ENCODE measurements at regions not wholly inside any gene's neighbourhood (a gene's known extent, or its start where the extent isn't known, plus 50 kb on each side); places are given as distances from the start of the nearest gene placed in this dataset.
"Not testable (repeated sequence)": the region's sequence is repeated elsewhere in the genome, so short reads cannot be mapped to it uniquely, and the experiment has no call there.

DNA sequence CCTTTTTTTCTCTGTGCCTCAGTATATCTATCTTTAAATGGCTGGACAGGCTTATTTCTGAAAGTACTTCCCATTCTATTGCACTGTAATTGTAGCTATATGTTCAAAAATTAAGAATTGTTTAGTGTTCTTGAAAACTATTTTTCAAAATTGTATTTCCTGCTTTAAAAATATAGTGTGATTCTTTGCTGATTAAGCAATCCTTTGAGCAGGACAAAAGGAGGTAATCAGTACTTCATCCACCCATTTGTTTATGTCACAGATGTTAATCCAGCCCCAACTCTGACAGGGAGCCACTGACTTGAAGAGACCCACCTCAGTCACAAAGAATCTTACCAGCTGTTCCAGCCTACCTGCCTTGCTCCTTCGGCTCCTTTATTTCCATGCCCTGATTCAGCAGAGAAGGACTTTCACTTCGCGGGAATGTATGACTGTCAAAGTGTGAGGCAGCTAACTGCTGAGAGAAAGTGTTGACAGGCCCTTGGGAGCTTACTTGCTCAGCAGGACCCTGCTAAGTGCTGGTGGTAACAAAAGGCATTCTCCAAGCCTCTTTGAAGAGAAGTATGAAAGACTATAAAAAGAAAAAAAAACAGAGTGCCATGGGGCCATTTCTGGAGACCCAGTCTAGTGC, 393.3 kb upstream of the CYRIA start:
- no peak for DNase-seq

- DNase-seq: no peak
Measured at GRCh38 chr2:17057109-17058017, 391.7 kb upstream of the CYRIA start.

DNA sequence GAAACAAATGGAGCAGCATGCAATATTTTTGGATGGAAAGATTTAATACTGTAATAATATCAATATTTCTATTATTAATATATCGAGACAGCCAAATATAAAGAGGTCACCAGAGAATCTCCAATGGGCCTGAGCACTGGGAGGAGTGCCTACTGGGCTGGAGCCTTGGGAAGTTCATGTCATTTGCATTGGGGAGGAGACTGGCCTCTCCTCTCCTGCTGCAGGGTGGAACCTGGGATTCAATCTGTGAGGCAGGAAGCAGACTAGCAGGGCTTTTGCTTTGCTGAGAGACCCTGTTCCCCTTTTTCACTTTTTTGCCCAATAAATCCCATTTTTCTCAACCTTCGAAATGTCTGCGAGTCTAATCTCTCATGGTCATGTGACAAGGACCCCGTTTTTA, 390.6 kb upstream of the CYRIA start:
- no peak for DNase-seq

DNA sequence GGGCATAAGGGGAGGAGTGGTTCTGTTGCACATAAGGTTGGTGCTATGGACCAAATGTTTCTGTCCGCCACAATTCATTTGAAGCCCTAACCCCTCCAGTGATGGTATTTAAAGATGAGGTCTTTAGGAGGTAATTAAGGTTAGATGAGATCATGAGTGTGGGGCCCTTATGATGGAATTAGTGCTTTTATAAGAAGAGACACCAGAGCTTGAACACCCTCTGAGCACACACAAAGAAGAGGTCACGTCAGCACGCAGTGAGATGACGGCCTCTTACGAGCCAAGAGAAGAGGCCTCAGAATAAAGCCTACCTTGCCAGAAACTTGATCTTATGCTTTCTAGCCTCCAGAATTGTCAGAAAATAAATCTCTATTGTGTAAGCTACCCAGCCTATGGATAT, 386.4 kb upstream of the CYRIA start:
- no peak for DNase-seq

DNA sequence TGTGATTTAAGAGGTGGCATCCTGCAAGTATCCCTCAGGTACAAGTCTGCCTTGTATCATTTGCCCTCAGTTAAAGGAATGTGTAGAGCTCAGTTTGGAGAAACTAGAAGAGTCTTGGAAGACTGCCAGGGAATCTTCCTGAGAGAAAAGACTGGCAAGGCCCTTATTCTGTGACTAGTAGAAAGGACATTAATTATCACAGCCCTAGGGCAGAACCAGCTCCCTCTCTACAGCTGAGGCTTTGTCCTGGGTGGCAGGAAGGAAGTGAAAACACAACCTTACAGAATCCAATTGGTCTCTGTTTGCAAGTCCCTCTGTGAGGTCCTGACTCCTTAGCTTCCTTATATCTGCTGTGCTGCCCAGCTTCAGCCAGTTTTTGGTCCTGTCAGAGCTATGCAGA, 385.9 kb upstream of the CYRIA start:
- no peak for DNase-seq

DNA sequence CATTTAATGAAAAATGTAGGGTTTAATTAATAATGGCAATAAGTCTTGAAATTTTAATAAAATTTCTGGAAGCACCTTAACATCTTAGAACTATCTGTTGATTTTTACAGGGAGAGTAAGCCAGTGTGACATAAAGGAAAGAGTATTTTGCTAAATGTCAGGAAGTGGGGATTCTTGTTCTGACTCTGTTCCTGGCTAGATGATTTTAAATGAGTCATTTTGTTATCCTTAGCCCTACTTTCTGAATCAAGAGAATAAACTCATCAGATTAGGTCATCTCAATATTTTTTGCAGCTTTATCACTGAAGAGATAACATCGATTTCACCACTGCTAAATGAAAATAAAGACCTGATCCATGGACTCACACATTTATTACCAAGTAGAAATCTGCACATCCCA, 377.5 kb upstream of the CYRIA start:
- no peak for DNase-seq

- no peak for DNase-seq
Measured at GRCh38 chr2:17036361-17036760, 370.7 kb upstream of the CYRIA start.

DNA sequence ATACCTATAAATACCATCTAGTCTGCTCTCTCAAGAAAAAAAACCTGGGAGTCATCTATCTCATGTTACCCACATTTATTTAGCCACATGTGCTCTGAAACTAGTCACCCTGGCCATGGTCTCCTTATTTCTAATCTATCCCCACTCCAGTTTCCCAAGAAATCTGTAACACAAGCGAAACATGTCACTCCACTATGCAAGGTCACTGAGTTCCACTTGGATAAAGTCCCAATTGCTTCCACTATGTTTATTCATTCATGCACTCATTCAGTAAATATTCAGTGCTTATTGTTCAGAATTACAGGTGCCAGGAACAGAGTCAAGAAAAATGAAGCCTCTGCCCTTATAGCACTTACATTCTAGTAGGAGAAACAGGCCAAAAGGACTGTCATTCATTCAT, 369.4 kb upstream of the CYRIA start:
- DNase-seq: no peak

GRCh38 chr2:17030047-17030446, 364.4 kb upstream of the CYRIA start:
- DNase-seq: no peak

- DNase-seq: no peak
Measured at GRCh38 chr2:17012297-17012696, 346.7 kb upstream of the CYRIA start.

DNA sequence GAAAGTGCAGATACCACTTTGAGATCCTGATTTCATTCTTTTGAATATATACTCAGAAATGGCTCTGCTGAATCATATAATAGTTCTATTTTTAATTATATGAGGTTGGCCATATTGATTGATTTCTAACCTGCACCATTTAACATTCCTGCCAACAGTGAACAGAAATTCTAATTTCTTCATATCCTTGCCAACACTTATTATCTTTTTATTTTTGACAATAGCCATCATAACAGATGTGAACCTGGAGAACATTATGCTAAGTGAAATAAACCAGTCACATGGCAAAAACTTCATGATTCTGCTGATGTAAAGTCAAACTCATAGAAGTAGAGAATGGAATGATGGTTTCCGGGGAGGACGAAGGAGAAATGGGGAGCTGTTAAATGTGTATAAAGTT, 344.5 kb upstream of the CYRIA start:
- DNase-seq: no peak

DNA sequence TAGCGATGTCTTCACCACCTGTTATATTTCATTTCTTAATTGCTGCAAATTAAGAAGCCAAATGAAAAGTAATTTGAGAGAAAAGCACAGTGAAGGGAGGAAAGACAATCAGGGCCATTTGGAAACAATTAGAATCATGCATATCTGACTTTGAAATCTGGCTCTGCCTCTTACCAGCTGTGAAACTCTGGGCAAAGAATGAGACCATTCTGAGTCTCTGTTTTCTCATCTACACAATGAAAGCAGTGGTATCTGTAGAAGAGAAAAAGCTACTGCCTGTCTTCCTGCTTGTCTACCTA, 334.5 kb upstream of the CYRIA start:
- DNase-seq: no peak

- DNase-seq: no peak
Measured at GRCh38 chr2:16999347-17000183, 333.9 kb upstream of the CYRIA start.

DNA sequence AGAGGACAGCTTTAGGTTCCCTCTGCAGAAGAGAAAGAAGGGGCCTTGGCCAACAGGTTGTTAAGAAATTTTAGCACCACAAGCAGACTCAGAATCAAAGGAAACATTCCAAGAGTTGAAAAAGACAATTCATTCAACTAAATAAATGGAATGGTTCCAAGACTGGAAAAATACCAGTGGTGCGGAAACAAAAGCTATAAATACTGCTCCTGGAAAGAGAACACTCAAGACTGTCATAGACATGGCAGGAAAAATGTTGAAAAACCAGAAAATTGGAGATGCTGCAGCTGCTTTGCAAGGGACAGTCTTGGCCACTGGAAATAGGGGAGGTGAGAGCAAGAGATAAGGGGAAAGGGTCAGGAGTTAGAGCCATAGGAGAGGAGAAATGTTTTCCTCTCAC, 312.7 kb upstream of the CYRIA start:
- DNase-seq: no peak

DNA sequence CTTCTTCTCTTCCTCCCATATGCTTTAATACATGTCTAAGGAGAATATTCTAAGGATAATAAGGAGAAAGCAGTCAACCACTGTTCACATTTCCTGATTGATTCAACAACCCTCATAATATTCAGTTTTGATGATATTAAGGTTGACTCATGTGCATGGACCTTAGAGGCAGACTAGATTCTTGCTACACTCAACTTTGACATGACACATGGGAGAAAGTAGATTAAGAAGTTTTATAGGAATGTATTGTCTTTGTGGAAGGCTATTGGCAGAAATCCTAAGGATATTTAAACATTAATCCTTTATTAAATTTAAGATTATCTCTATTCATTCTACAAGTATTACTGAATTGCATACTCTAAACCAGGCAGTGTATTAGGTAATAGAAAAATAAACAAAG, 309.1 kb upstream of the CYRIA start:
- no peak for DNase-seq

- no peak for DNase-seq
Measured at GRCh38 chr2:16973586-16974286, 308.1 kb upstream of the CYRIA start.

- no peak for DNase-seq
Measured at GRCh38 chr2:16972276-16972675, 306.6 kb upstream of the CYRIA start.

DNA sequence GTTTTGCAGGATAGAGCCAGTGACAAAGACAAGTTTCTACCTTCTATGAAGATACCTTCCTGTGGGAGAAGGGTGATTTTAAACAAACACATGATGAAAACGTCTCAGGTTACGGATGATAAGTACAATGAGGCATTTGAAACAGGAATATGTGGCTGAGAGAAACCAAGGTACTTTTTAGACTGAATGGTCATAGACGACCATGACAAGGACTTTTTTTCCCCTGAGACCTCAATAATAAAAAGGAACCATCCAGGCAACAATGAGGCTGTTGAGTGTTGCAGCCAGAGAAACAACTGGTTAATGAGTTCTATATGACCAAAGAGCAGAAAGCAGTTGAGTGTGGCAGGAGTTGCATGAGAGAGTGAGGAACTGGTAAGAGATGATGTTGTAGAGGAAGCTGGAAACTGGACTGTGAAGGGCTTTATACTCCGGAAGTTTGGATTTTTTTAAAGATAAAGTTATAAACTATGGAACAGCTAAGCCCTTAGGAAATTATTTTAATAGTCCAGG, 306.1 kb upstream of the CYRIA start:
- DNase-seq: no peak

- not testable (repeated sequence) for DNase-seq
Measured at GRCh38 chr2:16970948-16971347, 305.3 kb upstream of the CYRIA start.

- DNase-seq: no peak
Measured at GRCh38 chr2:16962505-16962904, 296.9 kb upstream of the CYRIA start.

GRCh38 chr2:16960579-16960978, 294.9 kb upstream of the CYRIA start:
- no peak for DNase-seq

GRCh38 chr2:16958266-16958665, 292.6 kb upstream of the CYRIA start:
- DNase-seq: no peak

DNA sequence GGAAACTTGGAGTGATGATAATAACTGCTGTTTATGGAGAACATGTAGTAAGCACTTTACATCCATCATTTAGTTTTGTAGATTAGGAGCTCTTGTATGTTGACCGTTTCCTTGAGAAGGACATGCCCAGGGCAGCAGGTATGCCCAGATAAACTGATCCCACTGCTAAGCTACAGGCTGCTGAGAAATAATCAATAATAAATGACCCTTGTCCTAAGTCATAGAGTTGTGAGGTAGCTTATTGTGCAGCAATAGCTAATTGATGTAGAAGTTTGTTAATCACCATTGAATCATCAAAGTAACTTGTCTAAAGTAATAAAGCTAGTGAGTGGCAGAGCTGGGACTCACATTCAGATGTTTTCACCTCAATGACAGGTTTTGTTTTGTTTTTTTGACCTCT, 287.2 kb upstream of the CYRIA start:
- DNase-seq: no peak

Measured in stimulated activated CD4-positive, alpha-beta T cell treated with anti-CD3 and anti-CD28 coated beads, Interleukin-15, amount 100 ng/mL, for 24 hours (primary cell).